Spleen (tissue), 11 donors: ENCODE measurements at regions not wholly inside any gene's neighbourhood (a gene's known extent, or its start where the extent isn't known, plus 50 kb on each side); places are given as distances from the start of the nearest gene placed in this dataset.

Source experiments
- DNase-seq: peaks from one replicate; pipeline ENCODE4 v3.0.0-alpha.2; 2020
- H3K27ac ChIP-seq, 8 donors: fragments of 200-600 bp; sonication (generic) in 7 of 8; 1 replicate in 4 of 8; 2 replicates in 4 of 8; pipeline versions ENCODE4 v1.5.0 to v1.8.0; 2016 to 2021; ENCODE audit warnings: inconsistent platforms in 4 of 8, mild to moderate bottlenecking in 4 of 8, moderate library complexity in 1 of 8
- H3K27me3 ChIP-seq, 7 donors: fragments of 200-600 bp; sonication (generic) in 6 of 7; replicated peaks in 1 of 7; 1 replicate in 4 of 7; 2 replicates in 3 of 7; pipeline versions ENCODE4 v1.5.0 to v1.8.0; 2016 to 2021; ENCODE audit warnings: inconsistent platforms in 3 of 7, mild to moderate bottlenecking in 1 of 7
- H3K36me3 ChIP-seq, 6 donors: fragments of 200-600 bp; sonication (generic) in 5 of 6; 1 replicate in 4 of 6; 2 replicates in 2 of 6; pipeline versions ENCODE4 v1.5.0 to v1.8.0; 2016 to 2021; ENCODE audit warnings: inconsistent platforms in 2 of 6
- H3K4me1 ChIP-seq, 6 donors: fragments of 200-600 bp; sonication (generic) in 5 of 6; 1 replicate in 3 of 6; 2 replicates in 3 of 6; pipeline versions ENCODE4 v1.5.0 to v1.8.0; 2016 to 2021; ENCODE audit warnings: inconsistent platforms in 3 of 6
- H3K4me3 ChIP-seq, 8 donors: fragments of 200-600 bp; sonication (generic) in 7 of 8; 1 replicate in 4 of 8; 2 replicates in 4 of 8; pipeline versions ENCODE4 v1.5.0 to v1.8.0; 2016 to 2021; ENCODE audit warnings: inconsistent platforms in 4 of 8, mild to moderate bottlenecking in 4 of 8, moderate library complexity in 2 of 8
- H3K9me3 ChIP-seq, 8 donors: fragments of 200-600 bp; sonication (generic) in 7 of 8; 1 replicate in 4 of 8; 2 replicates in 4 of 8; pipeline versions ENCODE4 v1.5.0 to v1.8.0; 2016 to 2021; ENCODE audit warnings: inconsistent platforms in 4 of 8
- POLR2A ChIP-seq, 3 donors: fragments of 450-650 bp; IDR thresholded peaks; one replicate each; pipeline ENCODE4 v1.5.1; 2017; ENCODE audit warnings: antibody characterized with exemption in 3 of 3, mild to moderate bottlenecking in 1 of 3
- POLR2AphosphoS5 ChIP-seq, 3 donors: sonication (generic); formaldehyde crosslinking; IDR thresholded peaks; one replicate each; pipeline ENCODE4 v1.5.1; 2017; ENCODE audit warnings: antibody characterized with exemption in 3 of 3
- WGBS, 5 donors: extraction: QIAGEN DNeasy Blood & Tissue Kit in 3 of 5; methylation state at CpG; one replicate each; pipeline versions ENCODE4 v1.1.5 to v1.1.7; 2013 to 2018; 5-methylcytosine and 5-hydroxymethylcytosine counted together
- intact Hi-C: fragments of 100-400 bp; cut with DNase I; formaldehyde crosslinking; loops from one replicate; pipeline ENCODE4 v1.15.0; 2023; ENCODE audit warnings: low total_unique reads
- TF ChIP-seq, protein P1 (sequence below), 11 experiments: fragments of 200-600 bp in 7 of 11; fragments of 450-650 bp in 4 of 11; sonication (generic) in 4 of 11; IDR thresholded peaks in 8 of 11; conservative IDR thresholded peaks in 3 of 11; 1 replicate in 7 of 11; 2 replicates in 4 of 11; pipeline versions ENCODE4 v1.4.0 to v1.8.0; 2016 to 2021; ENCODE audit warnings: antibody characterized with exemption in 11 of 11, inconsistent platforms in 4 of 11, mild to moderate bottlenecking in 1 of 11
- donor health status: healthy with polysubstance abuse.
- donor health status: DM: no; HTN: no; CAD: no; lungs with moderate emphysema.
- donor health status: DM: no; HTN: no; CAD: no.
- donor health status: Bipolar disorder and iron deficiency.
- donor health status: healthy.
- donor health status: DM: no; HTN: no; CAD: no.
- donor health status: DM: yes; HTN: yes; CAD: no.

DNA sequence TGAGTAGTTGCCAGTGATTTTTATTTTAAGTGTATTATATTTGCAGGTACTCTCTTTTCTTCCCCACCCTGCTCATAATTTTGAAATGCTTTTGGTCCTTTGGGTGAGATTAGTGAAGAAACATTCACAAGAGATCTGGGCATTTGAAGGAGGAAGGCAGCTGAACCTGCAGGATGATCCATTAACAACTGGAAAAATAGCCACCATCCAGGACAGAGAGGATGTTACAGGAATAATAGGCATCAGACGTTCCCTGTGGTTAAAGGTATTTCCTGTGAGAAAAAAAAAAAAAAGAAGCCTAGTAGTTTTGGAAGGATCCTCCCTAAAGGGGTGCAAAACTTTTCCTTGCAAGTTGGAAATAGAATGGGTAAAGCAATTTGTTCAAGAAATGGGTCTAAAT is 145.3 kb downstream of the SLC38A4 start:
- peaks cover 0 to 12% (median 0%) of the 10 kb centered on the region in 8 donors for H3K9me3 ChIP-seq
- TF ChIP-seq, protein P1, sequence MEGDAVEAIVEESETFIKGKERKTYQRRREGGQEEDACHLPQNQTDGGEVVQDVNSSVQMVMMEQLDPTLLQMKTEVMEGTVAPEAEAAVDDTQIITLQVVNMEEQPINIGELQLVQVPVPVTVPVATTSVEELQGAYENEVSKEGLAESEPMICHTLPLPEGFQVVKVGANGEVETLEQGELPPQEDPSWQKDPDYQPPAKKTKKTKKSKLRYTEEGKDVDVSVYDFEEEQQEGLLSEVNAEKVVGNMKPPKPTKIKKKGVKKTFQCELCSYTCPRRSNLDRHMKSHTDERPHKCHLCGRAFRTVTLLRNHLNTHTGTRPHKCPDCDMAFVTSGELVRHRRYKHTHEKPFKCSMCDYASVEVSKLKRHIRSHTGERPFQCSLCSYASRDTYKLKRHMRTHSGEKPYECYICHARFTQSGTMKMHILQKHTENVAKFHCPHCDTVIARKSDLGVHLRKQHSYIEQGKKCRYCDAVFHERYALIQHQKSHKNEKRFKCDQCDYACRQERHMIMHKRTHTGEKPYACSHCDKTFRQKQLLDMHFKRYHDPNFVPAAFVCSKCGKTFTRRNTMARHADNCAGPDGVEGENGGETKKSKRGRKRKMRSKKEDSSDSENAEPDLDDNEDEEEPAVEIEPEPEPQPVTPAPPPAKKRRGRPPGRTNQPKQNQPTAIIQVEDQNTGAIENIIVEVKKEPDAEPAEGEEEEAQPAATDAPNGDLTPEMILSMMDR (IDR thresholded peaks at IDR 0.05 in 8 of 11, conservative IDR thresholded peaks at IDR 0.05 in 3 of 11) = no peak
- no peak for TF ChIP-seq POLR2A (IDR thresholded peaks at IDR 0.05)
- no peak for TF ChIP-seq POLR2AphosphoS5 (IDR thresholded peaks at IDR 0.05)
- no peak for DNase-seq
- H3K27me3 ChIP-seq = no peaks in the 10 kb centered on the region
- intact Hi-C loops = no loop called here
- H3K4me3 ChIP-seq = no peak overlapping the region
- WGBS, 5 donors = 5 to 11% (median 6%) methylated on average over 1 of the region's 1 CpG
- H3K27ac ChIP-seq = no peak overlapping the region
- no peaks in the 10 kb centered on the region for H3K36me3 ChIP-seq
- H3K4me1 ChIP-seq = no peaks in the 10 kb centered on the region

DNA sequence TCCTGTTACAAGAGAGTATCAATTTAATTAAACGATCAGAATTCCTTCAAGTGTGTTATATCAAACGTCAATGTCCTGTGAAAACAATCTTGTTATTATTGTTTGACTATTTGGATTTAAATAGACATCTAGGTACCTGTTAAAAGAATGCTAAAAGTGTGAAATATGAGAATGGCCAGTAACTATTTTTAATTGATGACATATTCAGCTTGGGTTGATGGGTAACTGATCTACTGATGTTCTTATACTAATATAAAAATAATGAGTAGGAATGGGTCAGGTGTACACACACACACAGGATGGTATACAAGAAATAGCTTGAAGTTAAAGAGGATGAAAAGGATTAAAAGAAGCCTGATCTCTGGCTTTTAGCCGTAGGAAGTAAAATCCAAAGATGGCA is 146.0 kb downstream of the SLC38A4 start:
- TF ChIP-seq POLR2AphosphoS5 (IDR thresholded peaks at IDR 0.05) = no peak
- TF ChIP-seq, protein P1 (IDR thresholded peaks at IDR 0.05 in 8 of 11, conservative IDR thresholded peaks at IDR 0.05 in 3 of 11) = no peak
- no peak for TF ChIP-seq POLR2A (IDR thresholded peaks at IDR 0.05)
- H3K4me1 ChIP-seq = no peaks in the 10 kb centered on the region
- H3K27ac ChIP-seq = no peak overlapping the region
- no peaks in the 10 kb centered on the region for H3K36me3 ChIP-seq
- H3K9me3 ChIP-seq = peaks cover 0 to 12% (median 0%) of the 10 kb centered on the region in 8 donors
- 53 to 63% (median 60%) methylated on average over 3 of the region's 3 CpGs for WGBS, 5 donors
- H3K27me3 ChIP-seq = no peaks in the 10 kb centered on the region
- intact Hi-C loops = no loop called here
- H3K4me3 ChIP-seq = no peak overlapping the region
- DNase-seq = no peak

DNA sequence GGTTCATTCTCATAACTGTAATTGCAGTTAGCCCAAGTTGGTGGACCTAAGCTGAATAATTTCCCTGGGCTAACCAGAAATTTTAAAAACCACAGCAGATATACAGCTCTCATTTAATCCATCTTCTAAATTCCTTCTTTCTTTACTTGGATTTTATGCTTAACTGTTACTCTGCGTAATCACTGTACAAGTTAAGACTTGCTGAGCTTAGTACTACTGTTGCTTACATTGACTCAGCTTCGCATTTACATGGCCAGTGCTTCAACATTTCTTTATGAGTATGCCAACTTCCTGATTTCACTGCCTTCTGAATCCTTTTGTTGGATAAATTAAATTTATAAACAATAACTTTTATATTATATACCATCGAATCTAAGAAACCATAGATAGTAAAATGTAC is 147.4 kb downstream of the SLC38A4 start:
- no peaks in the 10 kb centered on the region for H3K36me3 ChIP-seq
- intact Hi-C loops = no loop called here
- H3K4me3 ChIP-seq = no peak overlapping the region
- H3K27me3 ChIP-seq = no peaks in the 10 kb centered on the region
- no peak for DNase-seq
- H3K27ac ChIP-seq = no peak overlapping the region
- TF ChIP-seq POLR2A (IDR thresholded peaks at IDR 0.05) (no peak), POLR2AphosphoS5 (IDR thresholded peaks at IDR 0.05) (no peak)
- TF ChIP-seq, protein P1 (IDR thresholded peaks at IDR 0.05 in 8 of 11, conservative IDR thresholded peaks at IDR 0.05 in 3 of 11) = no peak
- 80 to 91% (median 84%) methylated on average over 3 of the region's 3 CpGs for WGBS, 5 donors
- no peaks in the 10 kb centered on the region for H3K4me1 ChIP-seq
- no peaks in the 10 kb centered on the region for H3K9me3 ChIP-seq

GRCh38 chr12:46677749-46678148 is 148.0 kb downstream of the SLC38A4 start:
- TF ChIP-seq POLR2A (IDR thresholded peaks at IDR 0.05) (no peak), POLR2AphosphoS5 (IDR thresholded peaks at IDR 0.05) (no peak)
- TF ChIP-seq, protein P1 (IDR thresholded peaks at IDR 0.05 in 8 of 11, conservative IDR thresholded peaks at IDR 0.05 in 3 of 11) = no peak
- no peak for DNase-seq
- Histone ChIP-seq H3K9me3 (no peaks in the 10 kb centered on the region), H3K27ac (no peak overlapping the region), H3K4me1 (no peaks in the 10 kb centered on the region), H3K4me3 (no peak overlapping the region), H3K36me3 (no peaks in the 10 kb centered on the region), H3K27me3 (no peaks in the 10 kb centered on the region)
- intact Hi-C loops = no loop called here
- 86 to 97% (median 93%) methylated on average over 2 of the region's 2 CpGs for WGBS, 5 donors
